K562 (cell line): ENCODE measurements at regions not wholly inside any gene's neighbourhood (a gene's known extent, or its start where the extent isn't known, plus 50 kb on each side); places are given as distances from the start of the nearest gene placed in this dataset.

ENCODE experiments used
- ATAC-seq: fragments of 200-7000 bp; cut with Tn5 transposase; 3 replicates; pipeline ENCODE4 v1.9.1; 2020; ENCODE audit warnings: moderate library complexity
- BruUV-seq: library from RNA; stranded (reverse); fragments of 400-500 nt; replicated peaks from 2 replicates; lab custom pipeline; 2021; lab: Mats Ljungman, UMichigan
- CTCF ChIA-PET: fragments of 300-600 bp; formaldehyde crosslinking; extraction: SDS; loops from one replicate; lab custom pipeline; 2021; ENCODE audit warnings: low intra/inter-chr PET ratio; lab: Yijun Ruan, JAX
- POLR2A ChIA-PET: fragments of 300-600, 350-650 bp; sonication (Branson Sonifier 250); formaldehyde crosslinking; extraction: SDS; loops from one replicate; lab custom pipeline; 2021; ENCODE audit warnings: antibody characterized with exemption, inconsistent platforms; lab: Yijun Ruan, JAX
- DNase-seq, 4 experiments: peaks; one replicate each; pipeline versions ENCODE4 v3.0.0 to v3.0.0-alpha.2; 2011 to 2018; ENCODE audit warnings: low spot score in 3 of 4, mixed read lengths in 3 of 4; ENCODE audit errors: extremely low read depth in 1 of 4
- FAIRE-seq: peaks from 2 replicates; lab custom pipeline; 2011; peaks lifted over from hg19 to GRCh38; lab: Jason Lieb, UNC
- H2AFZ ChIP-seq: 2 replicates; pipeline ENCODE4 v1.6.0; 2011; ENCODE audit warnings: low read depth, low read length, control low read depth, inconsistent platforms
- H3K27ac ChIP-seq: fragments of 200-600 bp; 3 replicates; pipeline ENCODE4 v1.8.0; 2011; ENCODE audit warnings: low read depth, mild to moderate bottlenecking, control low read depth, inconsistent platforms, low read length, moderate library complexity, mixed read lengths; ENCODE audit errors: extremely low read depth
- H3K27me3 ChIP-seq, 2 experiments: fragments of 300-600 bp in 1 of 2; 2 replicates in 1 of 2; 3 replicates in 1 of 2; pipeline versions ENCODE4 v1.6.0 to v1.8.0; 2011; ENCODE audit warnings: inconsistent platforms in 2 of 2, low read length in 2 of 2, mild to moderate bottlenecking in 1 of 2, mixed read lengths in 1 of 2, moderate library complexity in 1 of 2; ENCODE audit not compliant: control insufficient read depth in 2 of 2, insufficient read depth in 2 of 2
- H3K36me3 ChIP-seq: fragments of 300-600 bp; 3 replicates; pipeline ENCODE4 v1.8.0; 2011; ENCODE audit warnings: mild to moderate bottlenecking, low read length, inconsistent platforms; ENCODE audit not compliant: control insufficient read depth, insufficient read depth
- H3K4me1 ChIP-seq, 2 experiments: fragments of 200-600 bp in 1 of 2; replicated peaks in 1 of 2; 2 replicates in 1 of 2; 3 replicates in 1 of 2; pipeline versions ENCODE4 v1.5.1 to v1.8.0; 2011; ENCODE audit warnings: inconsistent platforms in 2 of 2, low read length in 2 of 2, mild to moderate bottlenecking in 1 of 2, mixed read lengths in 1 of 2, moderate library complexity in 1 of 2; ENCODE audit not compliant: control insufficient read depth in 2 of 2, insufficient read depth in 2 of 2
- H3K4me2 ChIP-seq: 2 replicates; pipeline ENCODE4 v1.6.1; 2011; ENCODE audit warnings: low read length, control low read depth, inconsistent platforms, mixed read lengths; ENCODE audit not compliant: insufficient read depth
- H3K4me3 ChIP-seq: fragments of 200-600 bp; sonication (generic), shearing (Covaris generic); 2 replicates; pipeline ENCODE4 v1.5.1; 2016; ENCODE audit warnings: control low read depth, inconsistent platforms
- H3K79me2 ChIP-seq: fragments of 200-600 bp; 3 replicates; pipeline ENCODE4 v1.8.0; 2011; ENCODE audit warnings: low read length, inconsistent platforms; ENCODE audit not compliant: control insufficient read depth, insufficient read depth
- H3K9ac ChIP-seq, 2 experiments: 2 replicates each; pipeline versions ENCODE4 v1.6.0 to v1.6.1; 2011; ENCODE audit warnings: low read depth in 2 of 2, low read length in 2 of 2, control low read depth in 1 of 2, inconsistent platforms in 1 of 2, mild to moderate bottlenecking in 1 of 2, mixed read lengths in 1 of 2; ENCODE audit not compliant: insufficient read depth in 1 of 2
- H3K9me1 ChIP-seq: one replicate; pipeline ENCODE4 v1.6.0; 2011; ENCODE audit warnings: inconsistent platforms, mild to moderate bottlenecking, low read length, moderate library complexity; ENCODE audit not compliant: control insufficient read depth, insufficient read depth
- H3K9me3 ChIP-seq: replicated peaks from 2 replicates; pipeline ENCODE4 v1.5.1; 2011; ENCODE audit warnings: low read depth, low read length, inconsistent platforms; ENCODE audit not compliant: control insufficient read depth, insufficient read depth
- H4K20me1 ChIP-seq: replicated peaks from 2 replicates; pipeline ENCODE4 v1.6.1; 2011; ENCODE audit warnings: low read length, inconsistent platforms, mixed read lengths; ENCODE audit not compliant: control insufficient read depth, insufficient read depth
- BCOR ChIP-seq: fragments of 450-650 bp; IDR thresholded peaks from 2 replicates; pipeline ENCODE4 v1.6.1; 2016
- BHLHE40 ChIP-seq: IDR thresholded peaks from 2 replicates; pipeline ENCODE4 v1.6.1; 2011; ENCODE audit warnings: low read length, improper control_type of control experiment
- DIDO1 ChIP-seq: fragments of 450-650 bp; IDR thresholded peaks from 2 replicates; pipeline ENCODE4 v1.6.1; 2016; ENCODE audit warnings: low read depth, missing biosample characterization, missing genetic modification characterization
- HMBOX1 ChIP-seq: sonication (generic); IDR thresholded peaks from 2 replicates; pipeline ENCODE4 v1.6.1; 2016
- ID3 ChIP-seq, 2 experiments: fragments of 250-450 bp in 1 of 2; fragments of 450-650 bp in 1 of 2; sonication (Bioruptor Pico) in 1 of 2; IDR thresholded peaks; 2 replicates each; pipeline versions ENCODE4 v1.6.1 to v1.8.0; 2016 to 2021; ENCODE audit warnings: mild to moderate bottlenecking in 2 of 2, moderate library complexity in 2 of 2, missing compliant biosample characterization in 1 of 2, missing genetic modification characterization in 1 of 2
- NBN ChIP-seq: fragments of 450-650 bp; IDR thresholded peaks from 2 replicates; pipeline ENCODE4 v1.6.1; 2016; ENCODE audit warnings: low read depth, mild to moderate bottlenecking
- PHB2 ChIP-seq: fragments of 450-650 bp; IDR thresholded peaks from 2 replicates; pipeline ENCODE4 v1.6.1; 2017; ENCODE audit warnings: low read depth
- RAD21 ChIP-seq, 2 experiments: fragments of 250-450 bp in 1 of 2; fragments of 450-650 bp in 1 of 2; sonication (Bioruptor Pico) in 1 of 2; formaldehyde crosslinking in 1 of 2; IDR thresholded peaks in 1 of 2; conservative IDR thresholded peaks in 1 of 2; 2 replicates each; pipeline versions ENCODE4 v1.4.0 to v1.8.0; 2020 to 2022; ENCODE audit warnings: mild to moderate bottlenecking in 2 of 2, moderate library complexity in 1 of 2
- SETDB1 ChIP-seq: IDR thresholded peaks from one replicate; pipeline ENCODE4 v1.6.1; 2012; ENCODE audit warnings: low read length, control low read depth, inconsistent platforms
- SNIP1 ChIP-seq: fragments of 450-650 bp; IDR thresholded peaks from 2 replicates; pipeline ENCODE4 v1.7.1; 2017; ENCODE audit warnings: low read depth, mild to moderate bottlenecking
- ZNF253 ChIP-seq: fragments of 250-450 bp; sonication (Bioruptor Pico); conservative IDR thresholded peaks from 2 replicates; pipeline ENCODE4 v1.6.1; 2021; ENCODE audit warnings: mild to moderate bottlenecking
- ZNF263 ChIP-seq: sonication (generic); formaldehyde crosslinking; IDR thresholded peaks from 2 replicates; pipeline ENCODE4 v1.8.0; 2022; ENCODE audit warnings: mild to moderate bottlenecking, missing genetic modification reagents, borderline replicate concordance
- ZNF444 ChIP-seq: fragments of 250-450 bp; sonication (Bioruptor Pico); IDR thresholded peaks from 2 replicates; pipeline ENCODE4 v1.4.0; 2020; ENCODE audit warnings: mild to moderate bottlenecking, moderate library complexity
- ZNF445 ChIP-seq: fragments of 250-450 bp; sonication (Bioruptor Pico); IDR thresholded peaks from 2 replicates; pipeline ENCODE4 v1.4.0; 2020; ENCODE audit warnings: low read depth, mild to moderate bottlenecking, moderate library complexity
- ZNF583 ChIP-seq: fragments of 250-450 bp; sonication (Bioruptor Pico); IDR thresholded peaks from 2 replicates; pipeline ENCODE4 v1.4.0; 2020
- ZNF695 ChIP-seq: fragments of 450-650 bp; formaldehyde crosslinking; IDR thresholded peaks from 2 replicates; pipeline ENCODE4 v1.4.0; 2020; ENCODE audit warnings: mild to moderate bottlenecking, moderate library complexity
- WGBS: fragments of 100-300 bp; shearing (Covaris generic); methylation state at CpG from one replicate; pipeline ENCODE4 v1.1.6; 2016; ENCODE audit warnings: low coverage, mixed read lengths; ENCODE audit not compliant: insufficient coverage; ENCODE audit errors: missing lambda C conversion rate; 5-methylcytosine and 5-hydroxymethylcytosine counted together
- in situ Hi-C: fragments of 300-500 bp; cut with MboI; formaldehyde crosslinking; loops from 4 replicates; pipeline ENCODE4 v1.15.0; 2018; ENCODE audit warnings: inconsistent platforms, mixed read lengths
- intact Hi-C: fragments of 100-400 bp; cut with micrococcal nuclease; formaldehyde crosslinking; loops from 2 replicates; pipeline ENCODE4 v1.14.2; 2022
- TF ChIP-seq, protein P1 (sequence below): sonication (generic); formaldehyde crosslinking; IDR thresholded peaks from 2 replicates; pipeline ENCODE4 v1.9.0; 2022; ENCODE audit warnings: mild to moderate bottlenecking, missing genetic modification reagents

DNA sequence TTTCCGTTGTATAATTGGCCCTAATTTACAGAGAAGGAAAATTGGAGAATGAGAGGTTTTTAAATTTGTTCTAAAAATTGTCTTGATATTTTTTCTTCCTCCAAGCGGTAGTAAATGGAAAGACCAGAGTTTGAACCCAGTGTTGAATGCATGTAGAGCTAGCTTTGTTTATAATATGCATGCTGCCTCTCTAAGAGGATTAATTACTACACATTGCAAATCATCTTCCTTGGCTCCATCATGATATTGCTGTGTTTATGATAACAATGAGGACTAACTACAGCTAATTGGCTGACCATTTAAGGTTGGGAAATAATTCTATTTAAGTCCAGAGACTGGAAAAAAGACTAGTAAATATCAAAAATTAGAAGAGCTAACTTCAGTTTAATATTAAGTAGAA is 338.5 kb downstream of the PLK2 start:
- Histone ChIP-seq H3K4me1 (peaks cover 0 to 6% of the 10 kb centered on the region in 2 experiments; a peak in 1 of 5 replicates), H3K9me3 (no peaks in the 10 kb centered on the region; the same call in 1 of the 2 replicates), H3K36me3 (no peaks in the 10 kb centered on the region), H3K9ac (no peak overlapping the region), H3K9me1 (no peaks in the 10 kb centered on the region), H3K79me2 (no peaks in the 10 kb centered on the region), H3K27me3 (no peaks in the 10 kb centered on the region), H3K27ac (no peak overlapping the region), H2AFZ (no peak overlapping the region), H3K4me3 (no peak overlapping the region), H4K20me1 (no peaks in the 10 kb centered on the region), H3K4me2 (no peak overlapping the region)
- no peak for DNase-seq
- no peak for FAIRE-seq
- WGBS: 20% methylated on average over 2 of the region's 2 CpGs
- ChIA-PET CTCF (no interaction called here), POLR2A (interaction anchor here (1.1 kb wide), 1 partner anchor 100 kb away, joined by 3 read pairs; no protein-coding TSS in a partner anchor)
- intact Hi-C loops: no loop called here
- in situ Hi-C loops: no loop called here
- BruUV-seq: no TSS peak
- no peak for ATAC-seq
- no peak for TF ChIP-seq ZNF695 (CRISPR knock-in tag)
- TF ChIP-seq ID3 (CRISPR knock-in tag; IDR thresholded peaks at IDR 0.05): no peak
- no peak for TF ChIP-seq ID3 (tag; IDR thresholded peaks at IDR 0.05)
- TF ChIP-seq NBN: no peak
- no peak for TF ChIP-seq RAD21 (CRISPR knock-in tag; conservative IDR thresholded peaks at IDR 0.05 in 1 of 2, IDR thresholded peaks at IDR 0.05 in 1 of 2)

GRCh38 chr5:58117542-58117941 is 342.3 kb downstream of the PLK2 start:
- in situ Hi-C loops (no loop called here), intact Hi-C loops (no loop called here)
- BruUV-seq: no TSS peak
- POLR2A ChIA-PET: no interaction called here
- no peak overlapping the region for H3K9ac ChIP-seq
- DNase-seq (no peak), FAIRE-seq (no peak), ATAC-seq (no peak)
- CTCF ChIA-PET: no interaction called here
- H3K27ac ChIP-seq: no peak overlapping the region
- H3K4me3 ChIP-seq: no peak overlapping the region
- WGBS: 3% methylated on average over 2 of the region's 2 CpGs
- H3K9me3 ChIP-seq: no peaks in the 10 kb centered on the region; the same call in 1 of the 2 replicates
- H3K27me3 ChIP-seq: no peaks in the 10 kb centered on the region
- no peaks in the 10 kb centered on the region for H4K20me1 ChIP-seq
- no peaks in the 10 kb centered on the region; a peak in 1 of 5 replicates for H3K4me1 ChIP-seq
- no peaks in the 10 kb centered on the region for H3K9me1 ChIP-seq
- no peaks in the 10 kb centered on the region for H3K79me2 ChIP-seq
- H3K36me3 ChIP-seq: no peaks in the 10 kb centered on the region
- H2AFZ ChIP-seq: no peak overlapping the region
- H3K4me2 ChIP-seq: no peak overlapping the region
- TF ChIP-seq ZNF253 (CRISPR knock-in tag): no peak
- TF ChIP-seq BCOR: no peak
- no peak for TF ChIP-seq ZNF583
- no peak for TF ChIP-seq HMBOX1
- no peak for TF ChIP-seq ZNF445 (CRISPR knock-in tag)
- TF ChIP-seq ZNF444 (CRISPR knock-in tag): no peak
- no peak for TF ChIP-seq SNIP1
- TF ChIP-seq DIDO1 (tag): no peak
- no peak for TF ChIP-seq PHB2
- TF ChIP-seq, protein P1, sequence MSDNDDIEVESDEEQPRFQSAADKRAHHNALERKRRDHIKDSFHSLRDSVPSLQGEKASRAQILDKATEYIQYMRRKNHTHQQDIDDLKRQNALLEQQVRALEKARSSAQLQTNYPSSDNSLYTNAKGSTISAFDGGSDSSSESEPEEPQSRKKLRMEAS (CRISPR knock-in tag): no peak
- no peak for TF ChIP-seq BHLHE40
- TF ChIP-seq SETDB1: no peak
- TF ChIP-seq ZNF263 (CRISPR knock-in tag): no peak
